Peyer's patch (tissue), 4 donors: ENCODE measurements at regions not wholly inside any gene's neighbourhood (a gene's known extent, or its start where the extent isn't known, plus 50 kb on each side); places are given as distances from the start of the nearest gene placed in this dataset.

ENCODE experiments used
- POLR2A ChIP-seq, 2 donors: fragments of 450-650 bp; IDR thresholded peaks; one replicate each; pipeline ENCODE4 v1.5.1; 2017; ENCODE audit warnings: antibody characterized with exemption in 2 of 2, mild to moderate bottlenecking in 2 of 2, moderate library complexity in 2 of 2
- TF ChIP-seq, protein P1 (sequence below), 6 experiments: fragments of 450-650 bp in 4 of 6; fragments of 200-600 bp in 2 of 6; sonication (generic) in 1 of 6; IDR thresholded peaks; one replicate each; pipeline ENCODE4 v1.5.1; 2017 to 2019; ENCODE audit warnings: antibody characterized with exemption in 6 of 6, mild to moderate bottlenecking in 3 of 6, moderate library complexity in 1 of 6

DNA sequence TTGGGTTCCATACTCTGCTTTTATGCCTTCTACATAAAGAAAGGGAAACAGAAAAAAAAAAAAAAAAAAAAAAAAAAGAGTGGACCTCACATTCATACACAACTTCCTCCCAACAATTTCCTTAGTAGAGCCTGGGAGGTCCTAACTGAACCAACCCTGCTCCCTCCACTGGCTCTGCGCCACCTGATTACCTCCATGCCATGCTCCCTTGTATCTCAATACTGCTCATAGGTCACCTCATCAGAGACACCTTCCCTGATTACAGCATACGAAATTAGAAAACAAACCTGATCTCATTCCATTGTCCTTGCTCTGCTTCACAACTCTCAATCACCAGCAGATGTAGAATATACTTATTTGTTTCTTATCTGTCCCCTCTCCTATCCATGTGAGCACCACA, 134.2 kb upstream of the EYA4 start:
- TF ChIP-seq, protein P1, sequence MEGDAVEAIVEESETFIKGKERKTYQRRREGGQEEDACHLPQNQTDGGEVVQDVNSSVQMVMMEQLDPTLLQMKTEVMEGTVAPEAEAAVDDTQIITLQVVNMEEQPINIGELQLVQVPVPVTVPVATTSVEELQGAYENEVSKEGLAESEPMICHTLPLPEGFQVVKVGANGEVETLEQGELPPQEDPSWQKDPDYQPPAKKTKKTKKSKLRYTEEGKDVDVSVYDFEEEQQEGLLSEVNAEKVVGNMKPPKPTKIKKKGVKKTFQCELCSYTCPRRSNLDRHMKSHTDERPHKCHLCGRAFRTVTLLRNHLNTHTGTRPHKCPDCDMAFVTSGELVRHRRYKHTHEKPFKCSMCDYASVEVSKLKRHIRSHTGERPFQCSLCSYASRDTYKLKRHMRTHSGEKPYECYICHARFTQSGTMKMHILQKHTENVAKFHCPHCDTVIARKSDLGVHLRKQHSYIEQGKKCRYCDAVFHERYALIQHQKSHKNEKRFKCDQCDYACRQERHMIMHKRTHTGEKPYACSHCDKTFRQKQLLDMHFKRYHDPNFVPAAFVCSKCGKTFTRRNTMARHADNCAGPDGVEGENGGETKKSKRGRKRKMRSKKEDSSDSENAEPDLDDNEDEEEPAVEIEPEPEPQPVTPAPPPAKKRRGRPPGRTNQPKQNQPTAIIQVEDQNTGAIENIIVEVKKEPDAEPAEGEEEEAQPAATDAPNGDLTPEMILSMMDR (IDR thresholded peaks at IDR 0.05) = no peak
- TF ChIP-seq POLR2A (IDR thresholded peaks at IDR 0.05) = no peak
